PC-9 (cell line): ENCODE measurements at regions not wholly inside any gene's neighbourhood (a gene's known extent, or its start where the extent isn't known, plus 50 kb on each side); places are given as distances from the start of the nearest gene placed in this dataset.

Source experiments
- BruUV-seq: library from RNA; stranded (reverse); fragments of 400-500 nt; replicated peaks from 2 replicates; lab custom pipeline; 2021; lab: Mats Ljungman, UMichigan
- CTCF ChIA-PET: fragments of 300-600 bp; sonication (Branson Sonifier 250); formaldehyde crosslinking; loops from one replicate; lab custom pipeline; 2022; ENCODE audit warnings: antibody characterized with exemption; lab: Charles Lee
- POLR2A ChIA-PET: fragments of 300-600 bp; sonication (Branson Sonifier 250); formaldehyde crosslinking; loops from one replicate; lab custom pipeline; 2022; ENCODE audit warnings: antibody characterized with exemption; ENCODE audit not compliant: unreplicated experiment; lab: Charles Lee
- DNase-seq, 2 experiments: peaks; one replicate each; pipeline versions ENCODE4 v3.0.0 to v3.0.0-alpha.2; 2015 to 2022; ENCODE audit warnings: mixed read lengths in 1 of 2
- H2AFZ ChIP-seq: fragments of 200-600 bp; sonication (generic); 2 replicates; pipeline ENCODE4 v1.8.1; 2017; ENCODE audit warnings: antibody characterized with exemption
- H3F3A ChIP-seq: fragments of 200-600 bp; sonication (generic); 2 replicates; pipeline ENCODE4 v1.8.1; 2017; ENCODE audit warnings: antibody characterized with exemption, mild to moderate bottlenecking, low read depth; ENCODE audit not compliant: insufficient read depth
- H3K27ac ChIP-seq: fragments of 200-600 bp; sonication (generic); 2 replicates; pipeline ENCODE4 v1.6.1; 2016; ENCODE audit warnings: mixed run types
- H3K27me3 ChIP-seq: fragments of 200-600 bp; sonication (generic); 2 replicates; pipeline ENCODE4 v1.6.1; 2016; ENCODE audit warnings: low read depth, mixed run types; ENCODE audit not compliant: insufficient read depth
- H3K36me3 ChIP-seq: fragments of 200-600 bp; sonication (generic); 2 replicates; pipeline ENCODE4 v1.6.1; 2016; ENCODE audit warnings: low read depth, mixed run types
- H3K4me1 ChIP-seq: fragments of 200-600 bp; sonication (generic); replicated peaks from 2 replicates; pipeline ENCODE4 v1.6.1; 2016; ENCODE audit warnings: mixed run types; ENCODE audit not compliant: insufficient read depth
- H3K4me2 ChIP-seq: fragments of 200-600 bp; sonication (generic); 2 replicates; pipeline ENCODE4 v1.6.1; 2017; ENCODE audit warnings: mixed run types
- H3K4me3 ChIP-seq: fragments of 200-600 bp; sonication (generic); 2 replicates; pipeline ENCODE4 v1.6.1; 2016; ENCODE audit warnings: mixed run types
- H3K79me2 ChIP-seq: fragments of 200-600 bp; sonication (generic); 2 replicates; pipeline ENCODE4 v1.6.1; 2017; ENCODE audit warnings: low read depth, mixed run types
- H3K9me2 ChIP-seq: fragments of 200-600 bp; sonication (generic); 2 replicates; pipeline ENCODE4 v1.8.1; 2017; ENCODE audit warnings: mild to moderate bottlenecking; ENCODE audit not compliant: insufficient read depth
- H3K9me3 ChIP-seq: fragments of 200-600 bp; sonication (generic); 2 replicates; pipeline ENCODE4 v1.8.1; 2016; ENCODE audit warnings: low read depth; ENCODE audit not compliant: insufficient read depth
- H4K20me1 ChIP-seq: fragments of 200-600 bp; sonication (generic); 2 replicates; pipeline ENCODE4 v1.8.1; 2017; ENCODE audit not compliant: insufficient read depth
- EZH2 ChIP-seq: fragments of 200-600 bp; sonication (generic); IDR thresholded peaks from 2 replicates; pipeline ENCODE4 v1.8.0; 2017; ENCODE audit warnings: antibody characterized with exemption, low read depth
- intact Hi-C: fragments of 100-400 bp; cut with micrococcal nuclease; formaldehyde crosslinking; loops from one replicate; pipeline ENCODE4 v1.10.0; 2022; ENCODE audit not compliant: unreplicated experiment
- TF ChIP-seq, protein P1 (sequence below): fragments of 200-600 bp; sonication (generic); conservative IDR thresholded peaks from 2 replicates; pipeline ENCODE4 v1.6.1; 2017; ENCODE audit warnings: mixed run types, antibody characterized with exemption, mild to moderate bottlenecking, moderate library complexity

DNA sequence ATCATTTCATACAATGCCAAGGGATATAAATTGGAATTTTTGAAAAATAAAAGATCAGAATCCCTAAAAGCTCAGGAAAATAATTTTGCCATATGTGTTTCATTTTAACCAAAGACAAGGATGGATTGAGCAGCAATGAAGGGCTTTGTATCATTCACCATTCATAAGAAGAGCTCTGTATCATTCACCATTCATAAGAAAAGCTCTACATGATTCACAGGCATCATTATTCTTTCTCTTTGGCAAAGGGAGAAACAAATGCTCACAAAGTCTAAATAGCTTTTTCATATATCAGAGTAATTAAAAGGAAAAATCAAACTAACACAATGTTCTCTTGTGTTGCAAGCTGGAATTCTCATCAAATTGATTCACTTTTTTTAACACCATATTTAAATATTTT is 169.1 kb upstream of the MC4R start:
- intact Hi-C loops: no loop called here
- TF ChIP-seq, protein P1, sequence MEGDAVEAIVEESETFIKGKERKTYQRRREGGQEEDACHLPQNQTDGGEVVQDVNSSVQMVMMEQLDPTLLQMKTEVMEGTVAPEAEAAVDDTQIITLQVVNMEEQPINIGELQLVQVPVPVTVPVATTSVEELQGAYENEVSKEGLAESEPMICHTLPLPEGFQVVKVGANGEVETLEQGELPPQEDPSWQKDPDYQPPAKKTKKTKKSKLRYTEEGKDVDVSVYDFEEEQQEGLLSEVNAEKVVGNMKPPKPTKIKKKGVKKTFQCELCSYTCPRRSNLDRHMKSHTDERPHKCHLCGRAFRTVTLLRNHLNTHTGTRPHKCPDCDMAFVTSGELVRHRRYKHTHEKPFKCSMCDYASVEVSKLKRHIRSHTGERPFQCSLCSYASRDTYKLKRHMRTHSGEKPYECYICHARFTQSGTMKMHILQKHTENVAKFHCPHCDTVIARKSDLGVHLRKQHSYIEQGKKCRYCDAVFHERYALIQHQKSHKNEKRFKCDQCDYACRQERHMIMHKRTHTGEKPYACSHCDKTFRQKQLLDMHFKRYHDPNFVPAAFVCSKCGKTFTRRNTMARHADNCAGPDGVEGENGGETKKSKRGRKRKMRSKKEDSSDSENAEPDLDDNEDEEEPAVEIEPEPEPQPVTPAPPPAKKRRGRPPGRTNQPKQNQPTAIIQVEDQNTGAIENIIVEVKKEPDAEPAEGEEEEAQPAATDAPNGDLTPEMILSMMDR: no peak
- no peak for TF ChIP-seq EZH2
- H3K36me3 ChIP-seq: no peaks in the 10 kb centered on the region
- no peak for DNase-seq
- no peaks in the 10 kb centered on the region for H4K20me1 ChIP-seq
- 0 out of 2 replicates have a peak, but pooled peaks cover 3% of the 10 kb centered on the region for H3K9me2 ChIP-seq
- POLR2A ChIA-PET: no interaction called here
- no peak overlapping the region for H3K27ac ChIP-seq
- H3K4me2 ChIP-seq: no peak overlapping the region
- H3K27me3 ChIP-seq: no peaks in the 10 kb centered on the region
- CTCF ChIA-PET: no interaction called here
- BruUV-seq: no TSS peak
- H3F3A ChIP-seq: no peaks in the 10 kb centered on the region
- H3K4me1 ChIP-seq: no peaks in the 10 kb centered on the region
- no peak overlapping the region for H3K4me3 ChIP-seq
- no peaks in the 10 kb centered on the region for H3K79me2 ChIP-seq
- no peaks in the 10 kb centered on the region; the same call in 1 of the 2 replicates for H3K9me3 ChIP-seq
- H2AFZ ChIP-seq: no peak overlapping the region

DNA sequence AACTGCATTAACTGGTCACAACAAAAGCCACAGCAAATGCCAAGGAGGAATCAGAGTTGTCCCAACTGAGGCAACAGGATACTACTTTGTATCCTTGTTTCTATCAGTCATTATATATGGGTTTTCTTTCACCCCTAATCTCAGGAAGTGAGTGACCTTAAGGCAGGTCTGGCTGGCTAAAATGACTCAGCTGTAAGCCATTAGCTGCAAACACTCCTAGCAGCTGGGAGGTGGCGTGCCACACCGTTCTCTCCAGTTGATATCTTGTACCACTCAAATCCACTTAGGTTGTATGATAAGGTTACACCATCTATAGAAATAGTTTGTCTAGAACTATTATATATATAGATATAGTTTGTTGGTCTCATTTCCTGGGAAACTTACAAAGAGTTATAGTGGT is 171.1 kb upstream of the MC4R start:
- H3F3A ChIP-seq: no peaks in the 10 kb centered on the region
- no peaks in the 10 kb centered on the region; the same call in 1 of the 2 replicates for H3K9me3 ChIP-seq
- no peak overlapping the region for H3K27ac ChIP-seq
- intact Hi-C loops: no loop called here
- H4K20me1 ChIP-seq: no peaks in the 10 kb centered on the region
- H3K9me2 ChIP-seq: 0 out of 2 replicates have a peak, but pooled peaks cover 3% of the 10 kb centered on the region
- no peaks in the 10 kb centered on the region for H3K4me1 ChIP-seq
- H3K79me2 ChIP-seq: no peaks in the 10 kb centered on the region
- H3K4me3 ChIP-seq: no peak overlapping the region
- no peak for DNase-seq
- CTCF ChIA-PET: no interaction called here
- no TSS peak for BruUV-seq
- POLR2A ChIA-PET: no interaction called here
- no peak for TF ChIP-seq EZH2
- TF ChIP-seq, protein P1: no peak
- H2AFZ ChIP-seq: peak overlapping the region; percentile 48; the same call in 1 of the 2 replicates
- no peak overlapping the region for H3K4me2 ChIP-seq
- no peaks in the 10 kb centered on the region for H3K36me3 ChIP-seq
- no peaks in the 10 kb centered on the region for H3K27me3 ChIP-seq

DNA sequence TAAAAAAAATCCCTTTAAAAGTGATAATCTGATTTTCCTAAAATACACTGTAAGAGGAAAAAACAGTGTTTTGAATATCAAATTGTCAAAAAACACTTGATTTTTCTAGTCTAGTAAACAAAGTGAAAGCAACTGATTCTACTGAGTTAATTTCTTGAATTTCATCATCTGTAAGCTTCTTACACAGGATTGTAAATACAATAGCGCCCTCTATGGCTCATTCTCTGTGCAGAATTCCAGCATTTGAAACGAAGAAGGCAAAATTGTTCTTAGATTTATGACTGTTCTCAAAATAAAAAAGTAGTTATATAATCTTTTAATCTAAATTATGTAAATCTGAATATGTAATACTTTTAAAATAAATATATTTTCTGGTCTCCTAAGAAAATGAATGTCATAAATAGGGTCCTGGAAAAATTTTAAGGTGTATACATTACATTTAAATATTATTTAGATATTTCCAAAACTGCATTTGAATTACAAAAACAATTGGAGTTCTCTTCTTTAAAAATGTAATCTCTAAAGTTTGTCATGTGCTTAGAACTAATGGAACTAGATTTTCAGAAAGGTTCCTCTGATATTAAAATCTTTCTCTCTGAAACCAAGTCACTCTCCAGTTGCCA is 176.9 kb upstream of the MC4R start:
- peak overlapping the region; percentile 59 for H2AFZ ChIP-seq
- DNase-seq: peak in 1 of 2 experiments; percentile 58
- H3K79me2 ChIP-seq: no peaks in the 10 kb centered on the region
- no peaks in the 10 kb centered on the region for H3K27me3 ChIP-seq
- H4K20me1 ChIP-seq: no peaks in the 10 kb centered on the region
- no peaks in the 10 kb centered on the region for H3K9me3 ChIP-seq
- H3K4me2 ChIP-seq: peak overlapping the region; percentile 57
- intact Hi-C loops: loop anchor here (1.0 to 5.0 kb wide), 3 partner anchors 553 to 1092 kb away; no protein-coding TSS in a partner anchor
- no peak overlapping the region for H3K27ac ChIP-seq
- TF ChIP-seq EZH2: no peak
- TF ChIP-seq, protein P1: peak; percentile 92
- ChIA-PET POLR2A (no interaction called here), CTCF (no interaction called here)
- no peaks in the 10 kb centered on the region for H3F3A ChIP-seq
- no peaks in the 10 kb centered on the region for H3K9me2 ChIP-seq
- peak overlapping the region; percentile 35; the same call in 1 of the 2 replicates for H3K4me3 ChIP-seq
- BruUV-seq: no TSS peak
- no peaks in the 10 kb centered on the region for H3K36me3 ChIP-seq
- no peaks in the 10 kb centered on the region for H3K4me1 ChIP-seq
